ENCODE measurements at regions not wholly inside any gene's neighbourhood (a gene's known extent, or its start where the extent isn't known, plus 50 kb on each side); places are given as distances from the start of the nearest gene placed in this dataset.

DNA sequence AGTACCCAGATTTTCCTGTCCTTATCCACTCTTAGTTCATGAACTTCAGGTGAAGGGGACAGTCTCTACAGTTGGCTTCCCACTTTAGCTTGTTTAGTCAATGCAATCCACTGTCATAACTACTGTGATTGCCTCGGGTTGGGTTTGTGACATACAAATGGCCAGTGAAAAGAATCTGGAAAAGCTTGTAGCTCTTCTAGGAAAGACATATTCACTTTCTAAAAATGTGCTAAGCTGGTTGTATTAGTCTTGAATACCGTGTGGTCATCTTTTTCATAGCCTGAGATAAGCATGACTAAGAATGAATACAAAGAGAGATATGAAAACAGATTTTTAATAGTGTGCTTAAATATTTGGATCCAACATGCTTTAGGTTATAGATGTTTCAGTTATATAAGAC, 1443.5 kb upstream of the IGFBP7 start:
- DNase-seq (ENCODE audit: low spot score), result no peak

DNA sequence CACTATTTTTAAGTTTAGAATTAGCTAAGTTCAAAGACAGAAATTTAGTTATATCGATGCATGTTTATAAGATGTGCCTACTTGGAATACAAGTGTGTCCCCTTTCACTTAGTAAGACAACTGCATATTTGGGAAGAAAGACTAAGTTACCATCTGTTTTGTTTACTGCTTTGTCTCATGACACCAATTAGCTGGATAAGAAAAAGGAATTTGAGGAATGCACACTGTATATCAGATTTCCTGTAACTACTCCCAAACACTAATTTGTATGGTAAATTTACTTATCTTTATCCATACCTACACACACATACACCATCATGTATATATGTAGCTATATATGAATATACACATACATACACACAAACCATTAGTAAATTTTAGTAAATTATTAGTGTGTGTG, 1442.8 kb upstream of the IGFBP7 start:
- no peak for DNase-seq (ENCODE audit: low spot score)

DNA sequence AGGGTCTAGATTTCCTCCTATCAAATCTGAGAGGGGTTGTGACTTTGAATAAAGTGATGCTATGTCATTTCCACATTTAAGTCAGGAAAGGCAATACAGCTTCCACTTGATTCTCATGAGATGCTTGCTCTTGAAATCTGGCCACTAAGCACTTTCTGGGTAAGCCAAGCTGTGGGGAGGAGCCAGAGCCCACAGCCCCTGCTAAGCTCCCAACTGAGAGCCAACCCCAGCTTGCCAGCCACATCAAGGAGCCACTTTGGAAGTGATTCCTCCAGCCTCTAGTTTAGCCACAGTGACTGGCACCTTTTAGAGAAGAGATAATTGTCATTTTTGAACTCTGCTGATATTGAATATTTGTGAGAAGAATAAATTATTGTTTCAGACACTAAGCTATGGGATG, 1441.5 kb upstream of the IGFBP7 start:
- no peak for DNase-seq (ENCODE audit: low spot score)

DNA sequence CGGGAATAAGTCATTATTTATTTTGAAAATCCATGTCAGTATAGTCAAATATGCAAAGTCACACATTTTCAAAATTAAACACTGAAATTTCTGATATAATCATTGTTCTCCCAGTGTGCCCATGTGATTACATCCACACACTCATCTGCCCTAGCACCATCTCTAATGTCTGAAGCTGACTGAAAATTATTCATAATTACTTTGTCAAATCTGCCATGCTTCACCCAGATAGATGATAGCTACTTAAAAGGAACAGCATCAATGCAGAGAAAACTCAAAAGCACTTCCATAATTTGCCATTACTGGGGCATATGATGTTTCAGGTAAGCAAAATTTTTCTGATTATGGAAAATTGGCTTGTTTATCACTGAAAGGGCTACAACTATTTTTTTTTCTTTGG, 1433.3 kb upstream of the IGFBP7 start:
- no peak for DNase-seq (ENCODE audit: low spot score)

DNA sequence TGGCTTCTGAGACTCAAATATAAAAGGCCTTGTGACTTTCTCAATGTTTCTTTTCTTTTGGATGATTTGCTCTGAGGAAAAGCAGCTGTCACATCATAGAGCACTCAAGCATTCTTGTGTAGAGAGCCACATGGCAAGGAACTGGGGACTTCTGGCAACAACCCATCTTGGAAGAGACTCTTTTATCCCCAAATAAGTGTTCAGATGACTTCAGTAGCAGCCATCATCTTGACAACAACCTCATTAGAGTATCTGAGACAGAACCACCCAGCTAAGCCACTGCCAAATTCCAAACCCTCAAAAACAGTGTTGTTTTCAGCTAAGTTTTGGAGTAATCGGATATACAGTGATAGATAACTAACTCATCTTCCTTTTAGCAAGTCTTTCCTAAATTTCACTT, 1431.7 kb upstream of the IGFBP7 start:
- no peak for DNase-seq (ENCODE audit: low spot score)

DNA sequence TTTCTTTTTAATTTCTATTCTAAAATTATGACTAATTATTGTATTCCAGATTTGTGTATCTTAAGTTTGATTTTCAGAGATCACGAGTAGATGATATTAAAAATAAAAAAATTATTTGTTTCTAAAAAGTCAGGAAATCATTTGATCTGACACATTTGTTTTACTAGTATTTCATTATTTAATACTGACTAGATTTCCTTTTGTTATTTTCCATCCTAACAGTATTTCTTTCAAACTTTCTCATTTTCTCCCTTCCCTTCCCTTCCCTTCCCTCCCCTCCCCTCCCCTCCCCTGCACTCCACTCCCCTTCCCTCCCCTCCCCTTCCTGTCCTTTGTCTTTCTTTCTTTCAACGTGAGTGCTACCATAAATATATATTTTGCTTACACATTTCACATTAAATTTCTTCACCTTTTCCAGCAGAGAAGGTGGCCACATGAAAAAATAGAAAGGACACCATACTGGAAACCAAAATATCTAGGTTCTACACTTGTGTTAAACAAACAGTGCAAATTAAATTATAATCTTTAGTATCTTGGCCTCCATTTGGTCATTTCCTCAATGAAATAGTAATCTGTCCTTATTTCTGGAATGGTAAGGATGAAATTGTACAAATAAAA, 1412.7 kb upstream of the IGFBP7 start:
- DNase-seq (ENCODE audit: low spot score), result no peak

DNA sequence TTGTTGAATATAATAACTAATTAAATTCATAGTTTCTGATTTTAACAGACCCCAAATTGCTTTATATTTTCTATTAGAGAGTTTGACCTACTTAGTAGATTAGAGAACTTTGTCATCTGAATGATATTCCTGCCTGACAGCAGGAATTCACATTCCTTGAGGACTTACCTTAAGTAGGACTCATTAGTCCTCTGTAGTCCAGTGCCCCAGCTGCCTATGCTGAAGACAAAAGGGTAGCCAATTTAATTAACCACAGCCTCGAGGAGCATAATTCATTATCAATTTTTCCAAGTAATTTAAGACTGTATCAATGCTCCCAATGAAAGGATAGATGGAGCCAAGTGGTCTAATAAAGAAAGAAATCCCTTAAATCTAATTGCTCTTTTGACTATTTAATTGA, 1405.0 kb upstream of the IGFBP7 start:
- no peak for DNase-seq (ENCODE audit: low spot score)

DNA sequence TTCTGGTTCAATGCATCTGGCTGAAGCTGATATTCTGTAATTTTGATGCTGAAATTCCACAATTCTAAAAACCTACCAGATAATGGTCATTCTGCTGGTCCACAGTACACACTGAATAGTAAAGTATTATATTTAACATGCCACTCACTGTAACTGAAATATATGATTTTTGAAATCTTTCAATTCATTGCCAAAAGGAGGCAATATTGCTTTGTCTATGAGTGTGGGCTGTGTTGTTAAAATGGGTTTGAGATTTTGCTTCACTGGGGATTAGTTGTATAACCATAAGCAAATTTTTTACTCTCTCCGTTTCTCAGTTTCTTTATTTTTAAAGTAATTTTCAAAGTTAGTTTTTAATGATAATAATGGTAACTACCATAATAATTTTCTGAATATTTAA, 1404.1 kb upstream of the IGFBP7 start:
- no peak for DNase-seq (ENCODE audit: low spot score)

DNA sequence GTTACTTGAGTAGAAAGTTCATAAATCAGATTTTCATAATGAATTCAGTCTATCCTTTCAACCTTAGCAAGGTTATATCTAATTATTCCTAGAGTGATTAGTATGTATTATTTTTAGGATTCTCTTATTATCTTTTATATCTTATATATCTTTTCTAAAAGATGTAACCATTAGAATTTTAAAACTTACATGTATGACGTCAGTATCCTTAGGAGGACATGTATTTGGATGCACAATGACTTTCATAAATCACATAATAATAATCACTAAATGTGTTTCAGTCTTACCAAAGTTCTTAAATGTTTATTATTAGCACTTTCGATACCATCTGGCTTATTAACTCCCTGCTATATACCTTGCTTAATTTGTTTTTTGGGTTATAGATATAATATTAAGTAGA, 1400.5 kb upstream of the IGFBP7 start:
- no peak for DNase-seq (ENCODE audit: low spot score)

DNA sequence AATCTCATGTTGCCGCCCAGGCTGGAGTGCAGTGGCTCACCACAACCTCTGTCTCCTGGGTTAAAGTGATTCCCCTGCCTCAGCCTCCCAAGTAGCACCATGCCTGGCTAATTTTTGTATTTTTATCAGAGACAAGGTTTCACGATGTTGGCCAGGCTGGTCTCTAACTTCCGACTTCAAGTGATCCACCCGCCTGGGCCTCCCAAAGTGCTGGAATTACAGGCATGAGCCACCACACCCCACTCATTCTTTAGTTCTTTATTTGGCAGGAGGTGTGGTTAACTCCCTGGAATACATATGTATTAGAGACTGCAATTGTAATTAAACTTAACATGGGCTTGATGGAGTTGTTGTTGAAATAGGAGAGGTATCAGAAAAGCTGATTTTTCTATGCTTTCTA, 1396.9 kb upstream of the IGFBP7 start:
- no peak for DNase-seq (ENCODE audit: low spot score)

DNA sequence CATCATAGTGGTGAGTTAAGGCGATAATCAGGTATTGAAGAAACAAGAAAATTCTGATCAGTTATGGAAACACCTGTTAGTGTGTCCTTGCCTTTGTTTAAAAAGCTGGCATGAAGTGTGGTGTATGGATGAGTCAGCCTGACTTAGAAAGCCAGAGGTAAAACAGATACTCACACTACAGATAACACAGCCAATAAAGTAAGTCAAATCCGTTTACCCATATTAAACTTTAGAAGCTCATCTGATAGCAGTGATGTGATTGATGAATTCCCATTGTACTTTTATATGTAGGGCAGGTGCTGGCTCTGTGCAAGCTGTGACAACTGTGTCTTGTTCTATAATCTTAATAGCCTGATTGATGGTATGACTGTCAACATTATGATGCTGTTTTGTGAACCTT, 1392.7 kb upstream of the IGFBP7 start:
- DNase-seq (ENCODE audit: low spot score), result no peak

DNA sequence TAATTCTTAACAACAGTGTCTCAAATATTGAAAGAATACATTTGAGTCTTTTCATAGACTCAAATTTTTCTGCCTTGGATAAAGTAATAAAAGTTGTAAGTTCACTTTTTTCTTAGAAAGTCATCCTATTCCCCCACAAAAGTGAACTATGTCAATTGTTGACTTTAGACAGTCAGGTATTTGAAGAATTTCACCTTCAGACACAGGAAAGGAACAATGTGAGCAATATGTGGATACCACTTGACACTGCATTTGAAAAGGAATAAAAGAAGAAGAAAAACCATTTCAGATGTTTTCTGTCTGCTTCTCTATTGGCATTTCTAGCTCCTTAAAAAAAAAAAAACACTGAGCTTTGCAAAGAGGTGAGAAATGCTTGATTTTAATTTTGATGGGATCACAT, 1389.0 kb upstream of the IGFBP7 start:
- no peak for DNase-seq (ENCODE audit: low spot score)

DNA sequence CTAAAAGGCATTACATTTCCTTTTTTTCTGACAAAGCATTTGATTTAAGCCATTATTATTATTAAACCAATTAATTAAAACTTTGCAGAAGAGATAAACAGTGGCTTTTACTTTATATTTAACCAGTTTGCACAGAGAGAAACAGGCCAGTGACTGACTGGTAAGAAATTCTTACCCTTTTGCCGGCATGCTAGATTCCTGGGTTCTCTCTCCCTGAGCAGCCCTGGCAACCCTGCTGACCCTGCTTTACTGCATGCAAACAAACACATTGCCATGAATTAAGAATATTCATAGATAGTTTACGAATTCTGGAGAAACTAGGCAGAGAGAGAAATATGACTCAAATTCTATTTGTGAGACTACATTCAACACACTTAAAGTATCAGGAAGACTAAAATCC, 1381.4 kb upstream of the IGFBP7 start:
- no peak for DNase-seq (ENCODE audit: low spot score)

DNA sequence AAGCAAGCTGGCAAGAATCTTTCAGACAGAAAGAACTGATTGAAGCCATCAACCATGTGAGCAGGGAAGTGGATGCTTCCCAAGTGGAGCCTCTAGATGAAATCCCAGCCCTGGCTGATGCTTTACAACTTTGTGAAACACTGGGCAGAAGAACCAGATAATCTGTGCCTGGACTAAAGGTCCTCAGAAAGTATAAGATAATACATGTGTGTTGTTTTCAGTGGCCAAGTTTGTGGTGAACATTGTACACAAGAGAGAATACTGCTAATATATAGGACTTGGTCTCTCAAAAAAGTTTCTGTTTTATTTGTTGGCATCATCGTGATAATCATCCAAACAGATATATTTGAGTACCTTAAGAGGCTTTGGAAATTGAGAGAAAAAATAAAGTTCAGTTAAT, 1367.8 kb upstream of the IGFBP7 start:
- no peak for DNase-seq (ENCODE audit: low spot score)

DNA sequence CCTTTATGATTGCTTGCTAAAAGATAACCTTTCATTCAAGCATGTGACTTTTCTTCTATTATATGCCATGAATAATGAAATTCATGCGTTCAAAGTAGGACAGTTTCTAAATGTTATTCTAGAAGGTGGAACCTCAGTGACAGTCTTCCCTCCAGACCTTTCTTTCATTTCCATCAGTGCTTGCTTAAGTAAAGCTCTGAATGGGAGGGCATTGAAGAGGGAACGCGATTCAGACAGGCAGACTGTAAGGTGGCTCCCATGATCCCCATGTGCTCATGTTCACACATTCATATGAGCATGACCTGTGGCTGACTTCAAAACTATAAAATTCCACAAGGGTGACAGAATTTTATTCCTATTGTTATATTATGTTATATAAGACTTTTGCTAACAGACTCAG, 1367.3 kb upstream of the IGFBP7 start:
- DNase-seq (ENCODE audit: low spot score), result no peak

DNA sequence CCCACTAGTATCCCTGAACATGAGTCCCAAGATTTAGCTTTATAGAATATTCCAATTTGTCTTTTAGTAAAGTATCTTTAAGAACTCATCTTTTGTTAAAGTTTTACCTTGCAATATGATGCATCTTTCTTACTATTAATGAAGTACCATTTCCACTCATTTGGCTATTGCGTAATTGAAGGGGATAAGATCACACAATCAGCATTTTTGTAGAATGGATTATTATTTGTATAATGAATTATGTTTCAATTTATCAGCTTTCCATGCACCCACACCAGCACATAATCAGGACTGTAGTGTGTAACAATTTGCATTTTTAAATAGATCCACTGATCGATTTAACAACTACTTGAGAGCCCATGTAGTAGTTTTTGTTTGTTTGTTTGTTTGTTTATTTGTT, 1364.9 kb upstream of the IGFBP7 start:
- DNase-seq (ENCODE audit: low spot score), result no peak

DNA sequence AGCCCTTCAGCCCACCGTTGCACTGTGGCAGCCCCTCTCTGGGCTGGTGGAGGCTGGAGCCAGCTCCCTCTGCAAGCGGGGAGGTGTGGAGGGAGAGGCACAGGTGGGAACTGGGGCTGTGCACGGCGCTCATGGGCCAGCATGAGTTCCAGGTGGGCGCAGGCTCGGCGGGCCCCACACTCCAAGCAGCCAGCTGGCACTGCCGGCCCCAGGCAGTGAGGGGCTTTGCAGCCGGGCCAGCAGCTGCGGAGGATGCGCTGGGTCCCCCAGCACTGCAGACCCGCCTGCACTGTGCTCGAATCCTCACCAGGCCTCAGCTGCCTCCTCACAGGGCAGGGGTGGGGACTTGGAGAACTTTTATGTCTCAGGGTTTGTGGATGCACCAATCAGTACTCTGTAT, 1354.8 kb upstream of the IGFBP7 start:
- no peak for DNase-seq (ENCODE audit: low spot score)

DNA sequence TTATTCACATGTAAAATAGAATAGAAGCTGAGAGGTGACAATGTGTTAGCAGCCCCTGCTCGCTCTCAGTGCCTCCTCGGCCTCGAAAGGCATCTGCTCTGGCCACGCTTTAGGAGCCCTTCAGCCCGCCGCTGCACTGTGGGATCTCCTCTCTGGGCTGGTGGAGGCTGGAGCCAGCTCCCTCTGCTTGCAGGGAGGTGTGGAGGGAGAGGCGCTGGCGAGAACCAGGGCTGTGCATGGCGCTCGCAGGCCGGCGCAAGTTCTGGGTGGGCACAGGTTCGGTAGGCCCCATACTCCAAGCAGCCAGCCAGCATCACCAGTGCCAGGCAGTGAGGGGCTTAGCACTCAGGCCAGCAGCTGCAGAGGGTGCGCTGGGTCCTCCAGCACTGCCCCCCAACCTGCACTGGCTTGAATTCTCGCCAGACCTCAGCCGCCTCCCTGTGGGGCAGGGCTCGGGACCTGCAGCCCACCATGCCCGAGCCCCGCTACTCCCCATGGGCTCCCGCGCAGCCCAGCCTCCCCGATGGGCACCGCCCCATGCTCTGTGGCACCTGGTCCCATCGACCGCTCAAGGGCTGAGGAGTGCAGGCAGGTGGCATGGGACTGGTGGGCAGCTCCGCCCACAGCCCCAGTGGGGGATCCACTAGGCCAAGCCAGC, 1346.7 kb upstream of the IGFBP7 start:
- no peak for DNase-seq (ENCODE audit: low spot score)

DNA sequence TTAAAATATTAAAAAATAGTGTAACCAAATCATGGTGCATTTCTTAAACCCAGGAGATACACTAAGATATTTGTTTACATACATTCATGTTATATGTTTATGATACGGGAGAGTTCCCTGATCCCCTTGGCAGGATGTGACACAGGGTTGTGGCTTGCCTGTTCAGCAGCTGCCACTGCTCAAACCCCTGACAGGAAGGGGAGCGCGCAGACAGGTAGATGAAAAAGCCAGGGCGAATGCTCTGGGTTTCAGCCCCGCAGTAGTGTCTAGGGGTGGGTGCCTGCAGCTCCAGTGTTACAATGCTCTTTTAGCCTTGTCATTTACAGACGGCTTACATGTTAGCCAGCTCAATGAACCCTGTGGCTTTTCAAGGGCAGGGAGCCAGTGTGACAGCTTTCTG, 1343.8 kb upstream of the IGFBP7 start:
- DNase-seq (ENCODE audit: low spot score), result no peak

DNA sequence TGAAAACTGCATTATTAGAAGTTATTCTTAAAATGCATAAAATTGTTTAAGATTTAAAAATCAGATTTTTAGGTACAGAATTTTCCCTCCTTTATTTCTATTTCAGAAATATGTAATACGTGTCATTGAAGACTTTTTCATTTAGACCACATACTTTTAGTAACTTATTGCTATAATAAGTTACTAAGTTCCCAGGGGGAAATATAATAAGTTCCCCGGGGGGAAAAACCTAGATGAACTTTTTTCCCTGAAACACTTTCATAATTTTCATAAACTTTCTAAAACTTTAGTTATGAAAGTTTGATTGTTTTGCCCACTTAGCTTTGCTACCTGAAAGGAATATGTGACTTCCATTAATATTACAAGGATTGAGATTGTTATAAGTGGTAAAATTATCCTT, 1341.5 kb upstream of the IGFBP7 start:
- no peak for DNase-seq (ENCODE audit: low spot score)

DNA sequence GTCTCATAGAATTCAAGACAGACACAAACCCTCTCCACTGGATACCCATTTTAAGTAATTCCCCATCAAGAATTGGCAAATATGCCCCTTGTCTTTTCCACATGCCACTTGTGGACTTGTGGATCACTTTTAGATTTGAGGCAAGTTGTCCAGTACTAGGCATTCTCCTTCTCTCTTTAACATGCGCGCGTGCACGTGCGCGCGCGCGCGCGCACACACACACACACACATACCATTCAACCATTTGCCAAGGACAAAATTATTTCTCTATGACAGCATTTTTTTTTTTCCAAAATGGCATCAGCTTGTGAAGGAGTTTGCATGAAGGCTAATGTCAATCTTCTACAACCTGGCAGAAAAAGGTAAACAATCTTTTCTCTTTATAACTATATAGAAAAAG, 1325.7 kb upstream of the IGFBP7 start:
- DNase-seq (ENCODE audit: low spot score), result no peak

DNA sequence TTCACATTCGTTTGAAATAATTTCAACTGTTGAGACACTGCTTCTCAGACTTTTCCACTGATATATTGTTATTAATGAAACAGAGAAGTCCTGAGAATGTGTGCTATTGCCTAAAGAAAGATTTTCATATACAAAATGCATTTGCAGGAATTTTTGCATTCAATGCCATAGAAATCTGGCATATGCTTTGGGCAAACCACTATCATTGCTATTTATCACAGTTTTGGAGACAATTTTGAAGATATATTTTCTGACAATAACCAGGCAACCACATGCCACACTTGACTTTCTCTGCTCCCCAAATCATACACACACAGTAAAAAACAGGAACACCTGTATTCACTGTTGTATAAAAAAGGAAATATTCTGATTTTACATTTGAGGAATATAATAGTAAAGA, 1303.7 kb upstream of the IGFBP7 start:
- no peak for DNase-seq (ENCODE audit: low spot score)

DNA sequence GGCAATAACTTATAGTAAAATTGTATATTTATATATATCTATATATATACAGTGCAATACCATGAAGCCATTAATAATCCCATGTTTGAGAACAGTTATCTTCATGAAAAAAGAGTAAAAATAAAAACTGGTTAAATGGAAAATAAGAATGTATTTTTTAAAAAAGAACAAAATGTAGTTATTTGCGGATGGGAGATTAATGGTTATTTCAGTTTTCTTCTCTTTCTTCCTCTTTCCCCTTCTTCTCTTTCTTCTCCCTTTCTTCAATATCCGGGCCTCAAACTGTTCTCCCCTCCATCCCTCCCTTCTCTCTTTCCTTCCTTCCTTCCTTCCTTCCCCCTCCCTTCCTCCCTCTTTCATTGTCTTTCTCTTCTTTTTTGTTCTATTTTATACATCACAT, 1301.7 kb upstream of the IGFBP7 start:
- no peak for DNase-seq (ENCODE audit: low spot score)

DNA sequence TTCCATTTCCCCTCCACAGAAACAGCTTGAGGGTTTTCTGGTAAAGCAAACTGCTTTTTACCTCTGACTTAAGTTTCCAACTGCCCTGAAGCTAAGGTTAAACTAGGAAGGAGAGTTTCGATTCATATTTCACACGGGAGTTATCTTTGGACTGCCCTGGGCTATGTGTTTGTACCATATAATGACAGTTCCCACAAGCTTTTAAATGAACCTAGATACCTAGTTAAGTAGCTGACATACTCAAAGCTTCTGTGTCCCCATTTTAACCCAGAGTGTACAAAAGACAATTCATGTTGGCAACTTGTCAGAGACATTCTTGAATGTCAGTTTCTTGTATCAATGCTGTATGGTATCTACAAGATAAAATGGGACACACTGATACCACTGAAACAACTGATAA, 1296.6 kb upstream of the IGFBP7 start:
- no peak for DNase-seq (ENCODE audit: low spot score)

DNA sequence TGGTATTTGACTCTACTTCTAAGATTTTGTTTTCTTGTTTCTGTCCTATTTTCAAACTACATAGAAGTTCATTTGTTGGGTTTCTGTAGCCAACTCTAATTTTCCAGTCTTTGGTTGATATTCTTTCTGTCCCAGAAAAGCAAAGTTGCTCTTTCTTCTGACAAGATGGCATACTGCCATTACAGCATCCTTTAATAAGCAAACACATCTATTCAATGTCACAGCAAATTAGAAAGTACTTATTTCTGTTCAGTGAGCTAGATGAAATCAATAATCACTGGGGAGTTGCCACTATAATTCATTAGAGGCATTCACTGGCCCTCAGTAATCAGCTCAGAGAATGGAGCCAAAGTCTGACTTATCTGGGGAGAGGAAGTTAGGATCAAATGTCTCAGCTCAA, 1258.0 kb upstream of the IGFBP7 start:
- DNase-seq (ENCODE audit: low spot score), result no peak

All from hepatic stellate cell (primary cell).